ENCODE measurements at regions not wholly inside any gene's neighbourhood (a gene's known extent, or its start where the extent isn't known, plus 50 kb on each side); places are given as distances from the start of the nearest gene placed in this dataset.

GRCh38 chr14:98112194-98112780, 1159.7 kb downstream of the BCL11B start:
- DNase-seq (ENCODE audit: low read depth in 4 of 4, low spot score in 2 of 4) = no peak

- no peak for DNase-seq (ENCODE audit: low read depth in 4 of 4, low spot score in 2 of 4)
These were observed 1157.7 kb downstream of the BCL11B start for GRCh38 chr14:98114122-98114895.

- DNase-seq (ENCODE audit: low read depth in 4 of 4, low spot score in 2 of 4) = no peak
These were observed 1157.1 kb downstream of the BCL11B start for GRCh38 chr14:98114946-98115345.

- DNase-seq (ENCODE audit: low read depth in 4 of 4, low spot score in 2 of 4) = no peak
These were observed 1153.2 kb downstream of the BCL11B start for GRCh38 chr14:98118749-98119148.

- DNase-seq (ENCODE audit: low read depth in 4 of 4, low spot score in 2 of 4) = no peak
These were observed 1152.3 kb downstream of the BCL11B start for GRCh38 chr14:98119739-98120138.

GRCh38 chr14:98120831-98121464, 1151.0 kb downstream of the BCL11B start:
- no peak for DNase-seq (ENCODE audit: low read depth in 4 of 4, low spot score in 2 of 4)

GRCh38 chr14:98122527-98122926, 1149.5 kb downstream of the BCL11B start:
- no peak for DNase-seq (ENCODE audit: low read depth in 4 of 4, low spot score in 2 of 4)

GRCh38 chr14:98130691-98131090, 1141.3 kb downstream of the BCL11B start:
- DNase-seq (ENCODE audit: low read depth in 4 of 4, low spot score in 2 of 4) = no peak

GRCh38 chr14:98131406-98131805, 1140.6 kb downstream of the BCL11B start:
- no peak for DNase-seq (ENCODE audit: low read depth in 4 of 4, low spot score in 2 of 4)

GRCh38 chr14:98133806-98134205, 1138.2 kb downstream of the BCL11B start:
- DNase-seq (ENCODE audit: low read depth in 4 of 4, low spot score in 2 of 4) = no peak

- no peak for DNase-seq (ENCODE audit: low read depth in 4 of 4, low spot score in 2 of 4)
These were observed 1135.8 kb downstream of the BCL11B start for GRCh38 chr14:98136012-98136789.

- DNase-seq (ENCODE audit: low read depth in 4 of 4, low spot score in 2 of 4) = no peak
These were observed 1134.6 kb downstream of the BCL11B start for GRCh38 chr14:98137131-98138025.

- DNase-seq (ENCODE audit: low read depth in 4 of 4, low spot score in 2 of 4) = no peak
These were observed 1133.3 kb downstream of the BCL11B start for GRCh38 chr14:98138666-98139065.

- DNase-seq (ENCODE audit: low read depth in 4 of 4, low spot score in 2 of 4) = no peak
These were observed 1131.0 kb downstream of the BCL11B start for GRCh38 chr14:98140862-98141530.

- DNase-seq (ENCODE audit: low read depth in 4 of 4, low spot score in 2 of 4) = no peak
These were observed 1128.4 kb downstream of the BCL11B start for GRCh38 chr14:98143566-98143965.

- DNase-seq (ENCODE audit: low read depth in 4 of 4, low spot score in 2 of 4) = no peak
These were observed 1127.0 kb downstream of the BCL11B start for GRCh38 chr14:98144964-98145363.

GRCh38 chr14:98146416-98146815, 1125.6 kb downstream of the BCL11B start:
- DNase-seq (ENCODE audit: low read depth in 4 of 4, low spot score in 2 of 4) = no peak

- DNase-seq (ENCODE audit: low read depth in 4 of 4, low spot score in 2 of 4) = no peak
These were observed 1117.7 kb downstream of the BCL11B start for GRCh38 chr14:98154254-98154653.

GRCh38 chr14:98156411-98156810, 1115.6 kb downstream of the BCL11B start:
- no peak for DNase-seq (ENCODE audit: low read depth in 4 of 4, low spot score in 2 of 4)

- DNase-seq (ENCODE audit: low read depth in 4 of 4, low spot score in 2 of 4) = no peak
These were observed 1111.1 kb downstream of the BCL11B start for GRCh38 chr14:98160901-98161300.

Data from left renal cortex interstitium (tissue), 4 donors.